ENCODE measurements at regions not wholly inside any gene's neighbourhood (a gene's known extent, or its start where the extent isn't known, plus 50 kb on each side); places are given as distances from the start of the nearest gene placed in this dataset.
"Not testable (repeated sequence)": the region's sequence is repeated elsewhere in the genome, so short reads cannot be mapped to it uniquely, and the experiment has no call there.

- no peak for DNase-seq
These were observed 111.2 kb downstream of the THBS2 start for GRCh38 chr6:169142538-169142844.

GRCh38 chr6:169141671-169142537 lies 111.7 kb downstream of the THBS2 start:
- DNase-seq = no peak

- no peak for DNase-seq
These were observed 112.6 kb downstream of the THBS2 start for GRCh38 chr6:169140986-169141495.

DNA sequence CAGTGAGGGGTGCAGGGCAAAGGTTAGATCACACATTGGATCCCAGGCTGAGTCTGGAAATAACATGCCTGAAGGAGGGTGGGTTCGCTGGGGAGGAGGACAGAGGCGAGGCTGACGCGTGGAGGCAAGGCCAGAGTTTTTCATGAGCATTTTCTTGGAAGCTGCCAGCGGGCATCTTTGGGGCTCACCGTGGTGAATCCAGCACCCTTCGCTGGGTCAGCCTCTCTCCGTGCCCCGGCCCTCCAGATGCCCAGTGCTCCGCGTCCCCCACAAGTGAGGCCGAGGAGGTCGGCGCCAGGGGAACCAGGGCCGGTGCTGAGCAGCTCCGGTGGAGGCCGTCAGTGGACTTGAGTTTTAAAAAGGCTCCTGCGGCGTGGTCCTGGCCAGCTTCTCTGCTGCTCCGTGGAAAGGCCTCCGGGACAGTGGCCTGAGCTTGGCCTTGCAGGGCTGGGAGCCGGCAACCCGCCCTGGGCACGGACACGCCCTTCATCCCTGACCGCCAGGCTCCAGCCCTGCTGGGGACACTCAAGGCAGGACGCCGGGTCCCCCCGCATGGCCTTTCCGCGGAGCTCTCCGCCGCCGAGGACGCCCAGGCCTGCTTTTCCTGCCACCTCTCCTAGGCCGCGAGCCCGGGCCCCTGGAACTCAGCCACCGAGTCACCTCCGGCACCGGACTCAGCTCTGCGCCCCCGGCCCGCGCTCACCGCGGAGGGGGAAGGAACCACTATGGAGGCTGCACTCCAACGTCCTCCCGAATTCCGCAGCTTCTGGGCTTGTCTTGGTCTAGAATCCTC lies 114.3 kb downstream of the THBS2 start:
- no peak for DNase-seq

DNA sequence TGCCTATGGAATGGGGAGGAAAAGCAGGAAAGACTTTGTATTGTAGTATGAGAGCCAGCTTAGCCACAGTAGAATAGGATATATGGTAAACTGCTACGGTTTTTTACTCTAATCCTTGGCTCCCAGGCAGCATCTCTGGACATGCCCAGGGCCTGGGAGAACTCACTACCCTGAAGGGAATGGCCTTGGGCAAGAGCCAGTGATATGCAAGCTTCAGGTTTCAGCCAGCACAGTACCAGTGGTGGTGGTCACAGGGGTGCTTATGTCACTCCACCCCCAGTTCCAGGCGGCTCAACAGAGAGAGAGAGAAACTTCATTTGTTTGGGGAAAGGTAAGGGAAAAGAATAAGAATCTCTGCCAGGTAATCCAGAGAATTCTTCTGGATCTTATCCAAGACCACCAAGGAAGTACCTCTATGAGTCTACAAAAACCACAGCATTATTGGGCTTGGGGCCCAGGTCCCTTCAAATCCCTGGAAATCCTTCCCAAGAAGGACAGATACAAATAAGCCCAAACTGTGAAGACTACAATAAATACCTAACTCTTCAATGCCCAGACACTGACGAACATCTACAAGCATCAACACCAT lies 121.2 kb downstream of the THBS2 start:
- no peak for DNase-seq

DNA sequence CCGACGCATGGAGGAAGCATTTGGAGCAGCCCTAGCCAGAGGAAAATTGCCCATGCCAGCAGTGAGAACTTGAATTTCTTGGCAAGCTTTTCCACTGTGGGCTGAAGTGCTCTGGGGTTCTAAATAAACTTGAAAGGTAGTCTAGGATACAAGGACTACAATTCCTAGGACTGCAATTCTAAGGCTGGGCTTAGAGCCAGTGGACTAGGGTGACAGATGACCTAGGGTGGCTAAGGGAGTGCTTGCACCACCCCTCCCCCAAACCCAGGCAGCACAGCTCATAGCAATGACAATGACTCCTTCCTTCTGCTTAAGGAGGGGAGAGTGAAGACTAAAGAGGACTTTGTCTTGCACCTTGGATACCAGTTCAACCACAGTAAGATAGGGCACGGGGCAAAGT lies 122.3 kb downstream of the THBS2 start:
- DNase-seq = no peak

DNA sequence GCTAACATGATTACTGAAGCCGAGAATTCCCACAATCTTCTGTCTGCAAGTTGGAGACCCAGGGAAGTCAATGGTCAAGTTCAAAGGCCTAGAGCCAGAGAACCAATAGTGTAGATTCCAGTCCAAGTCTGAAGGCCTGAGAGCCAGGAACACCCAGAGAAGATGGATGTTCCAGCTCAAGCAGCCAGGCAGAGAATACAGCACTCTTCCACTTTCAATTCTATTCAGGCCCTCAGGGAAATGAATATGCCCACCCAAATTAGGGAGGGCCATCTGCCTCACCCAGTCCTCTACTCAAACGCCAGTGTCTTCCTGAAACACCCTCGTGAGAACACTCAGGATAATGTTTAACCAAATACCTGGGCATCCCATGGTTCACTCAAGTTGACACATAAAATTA lies 123.5 kb downstream of the THBS2 start:
- no peak for DNase-seq

DNA sequence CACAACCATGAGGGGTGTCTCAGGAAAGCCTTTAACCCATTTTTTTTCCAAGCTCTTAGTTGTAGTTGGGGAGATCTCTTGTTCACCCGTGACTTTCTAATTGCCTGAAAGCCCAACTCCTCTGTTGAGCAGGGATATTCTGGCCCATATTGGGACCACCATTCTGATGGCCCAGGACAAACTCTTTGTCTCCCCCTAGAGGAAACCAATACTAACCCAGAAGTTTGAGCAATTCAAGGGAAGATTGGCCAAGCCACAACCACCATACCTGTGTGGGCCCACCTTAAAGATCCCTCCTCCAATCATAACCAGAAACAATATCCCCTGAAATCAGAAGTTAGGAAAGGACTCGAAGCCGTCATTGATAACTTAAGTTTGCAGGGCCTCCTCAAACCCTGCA lies 132.6 kb downstream of the THBS2 start:
- no peak for DNase-seq

GRCh38 chr6:169119669-169120068 lies 134.0 kb downstream of the THBS2 start:
- no peak for DNase-seq

- no peak for DNase-seq
These were observed 135.3 kb downstream of the THBS2 start for GRCh38 chr6:169118346-169118830.

DNA sequence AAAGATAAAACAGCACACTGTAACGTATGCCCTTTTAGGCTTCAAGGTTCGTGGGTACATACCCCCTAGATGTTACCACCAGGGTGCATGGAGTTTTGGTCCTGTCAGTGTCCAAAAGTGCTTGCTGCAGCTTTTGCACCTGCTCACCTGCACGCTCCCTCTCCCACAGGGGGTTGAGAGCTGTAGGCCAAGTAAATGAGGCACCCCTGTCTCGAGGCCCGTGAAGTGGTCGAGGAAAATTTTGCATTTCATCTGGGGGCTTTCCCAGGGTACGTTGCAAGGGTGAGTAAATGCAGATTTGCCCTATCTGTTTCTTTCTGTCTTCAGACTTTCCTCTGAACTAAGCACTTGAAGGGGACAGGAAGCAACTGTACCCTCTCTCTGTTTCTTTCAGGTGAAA lies 136.0 kb downstream of the THBS2 start:
- no peak for DNase-seq

GRCh38 chr6:169115632-169116031 lies 138.0 kb downstream of the THBS2 start:
- no peak for DNase-seq

DNA sequence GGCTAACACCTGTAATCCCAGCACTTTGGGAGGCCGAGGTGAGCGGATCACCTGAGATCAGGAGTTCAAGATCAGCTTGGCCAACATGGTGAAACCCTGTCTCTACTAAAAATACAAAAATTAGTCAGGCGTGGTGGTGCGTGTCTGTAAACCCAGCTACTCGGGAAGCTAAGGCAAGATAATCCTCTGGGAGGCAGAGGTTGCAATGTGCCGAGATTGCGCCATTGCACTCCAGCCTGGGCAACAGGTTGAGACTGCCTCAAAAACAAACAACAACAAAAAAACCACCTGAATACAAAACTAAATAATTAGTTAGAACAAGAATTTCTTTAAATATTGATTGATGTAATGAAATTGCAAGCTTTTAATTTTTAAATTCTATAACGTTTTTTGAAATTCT lies 139.0 kb downstream of the THBS2 start:
- DNase-seq = not testable (repeated sequence)

DNA sequence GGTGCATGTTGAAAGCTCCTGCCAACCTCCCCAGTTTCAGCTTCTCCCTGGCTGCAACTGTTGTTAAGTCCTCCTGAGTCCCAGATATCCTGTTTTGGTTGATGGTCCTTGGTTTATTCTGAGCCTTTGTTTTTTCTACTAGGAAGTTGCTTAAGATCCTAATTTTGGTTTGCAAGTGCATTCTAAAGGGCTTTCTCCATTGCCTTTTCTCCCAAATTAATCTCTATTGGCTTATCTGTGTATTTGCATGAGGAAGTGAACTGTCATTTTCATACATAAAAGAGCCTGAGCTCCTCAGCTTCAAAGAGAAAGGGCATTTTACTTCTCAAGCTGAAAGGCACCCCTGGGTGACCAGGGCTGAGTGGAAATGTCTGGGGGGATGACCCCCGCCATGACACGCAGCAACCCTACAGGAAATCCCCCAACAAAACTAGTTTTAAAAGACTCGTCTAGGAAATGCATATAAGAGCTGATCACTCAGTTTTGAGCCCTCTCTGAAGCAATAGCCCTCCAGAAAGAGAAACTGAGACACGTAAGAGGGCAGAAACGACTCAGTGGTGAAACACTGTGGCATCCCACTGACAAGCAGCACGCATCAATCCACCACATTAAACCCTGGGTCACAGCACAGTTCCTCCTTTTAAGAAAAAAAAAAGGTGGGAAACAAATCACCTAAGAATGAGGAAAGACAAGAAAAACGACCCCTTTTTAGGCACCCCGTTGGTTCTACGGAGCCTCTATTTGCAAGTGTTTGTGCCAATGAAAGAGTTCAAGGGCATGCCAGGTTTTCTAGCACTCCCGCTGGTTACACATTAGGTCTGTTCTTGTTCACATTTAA lies 140.9 kb downstream of the THBS2 start:
- DNase-seq = no peak

GRCh38 chr6:169111203-169111602 lies 142.4 kb downstream of the THBS2 start:
- no peak for DNase-seq

DNA sequence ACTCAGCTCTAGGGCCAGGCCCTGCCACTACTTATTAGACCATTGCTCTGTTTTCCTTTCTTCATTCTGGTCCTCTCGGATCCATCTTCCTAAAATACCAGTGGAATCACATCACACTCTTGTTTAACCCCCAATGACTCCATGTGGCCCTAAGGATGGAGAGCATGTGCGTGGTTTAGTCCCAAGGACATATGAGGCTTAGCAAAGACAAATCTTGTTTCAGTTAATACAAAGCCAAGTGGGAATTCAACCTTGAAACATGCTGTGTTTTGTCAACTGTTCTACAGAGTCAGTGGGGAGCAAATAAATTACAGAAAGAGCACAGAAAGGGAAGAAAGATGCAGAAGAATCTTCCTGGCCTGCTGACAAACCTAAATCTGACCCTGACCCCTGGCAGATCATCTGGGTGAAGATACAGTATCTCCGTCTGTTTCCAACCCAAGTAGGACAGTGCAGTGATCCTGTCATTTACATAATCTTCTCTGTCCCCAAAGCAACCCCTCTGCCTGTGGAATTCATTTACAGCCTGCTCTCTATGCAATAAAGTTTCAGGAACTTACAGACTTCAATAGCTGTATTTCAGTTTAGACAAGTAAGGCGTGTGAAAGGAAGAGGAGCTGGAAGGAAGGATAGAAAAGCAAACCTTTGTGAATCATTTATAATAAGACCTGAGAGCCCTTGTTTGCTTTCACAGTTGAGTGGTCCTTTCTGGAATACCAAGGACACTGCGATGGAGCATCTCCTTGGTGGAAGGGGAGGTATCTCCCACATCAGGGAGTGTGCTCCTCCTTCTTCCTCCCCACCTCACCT lies 144.0 kb downstream of the THBS2 start:
- DNase-seq = no peak

DNA sequence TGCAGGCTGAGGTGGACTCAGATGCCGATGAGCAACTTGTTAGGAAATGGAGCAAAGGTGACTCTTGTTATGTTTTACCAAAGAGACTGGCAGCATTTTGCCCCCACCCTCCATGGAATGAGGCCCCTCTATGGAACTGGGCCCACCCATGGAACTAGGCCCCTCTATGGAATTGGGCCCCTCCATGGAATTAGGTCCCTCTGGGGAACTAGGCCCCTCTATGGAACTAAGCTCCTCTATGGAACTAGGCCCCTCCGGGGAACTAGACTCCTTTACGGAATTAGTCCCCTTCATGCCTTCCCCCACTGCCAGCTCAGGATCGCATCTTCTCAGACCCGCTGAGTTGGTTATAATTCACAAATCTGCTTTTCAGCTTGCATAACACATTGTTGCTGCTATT lies 144.9 kb downstream of the THBS2 start:
- DNase-seq = no peak

DNA sequence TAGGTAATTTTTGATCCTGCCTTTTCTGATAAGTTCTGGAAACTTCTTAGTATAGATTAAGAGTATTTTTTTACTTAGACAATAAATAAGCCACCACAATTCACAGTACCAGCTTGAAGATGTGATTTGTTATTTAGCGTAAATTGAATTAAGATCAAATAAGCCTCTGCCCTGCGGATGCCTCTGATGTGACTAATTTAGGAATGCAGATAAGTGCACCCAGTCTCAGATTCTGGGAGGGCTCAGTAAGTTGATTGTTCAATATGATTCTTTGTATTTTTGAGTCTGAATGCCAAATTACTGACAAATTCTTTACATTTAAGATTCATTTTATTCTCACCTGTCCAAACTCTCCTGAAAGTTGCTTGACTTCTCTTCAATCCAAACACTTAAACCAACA lies 147.5 kb downstream of the THBS2 start:
- DNase-seq = no peak

DNA sequence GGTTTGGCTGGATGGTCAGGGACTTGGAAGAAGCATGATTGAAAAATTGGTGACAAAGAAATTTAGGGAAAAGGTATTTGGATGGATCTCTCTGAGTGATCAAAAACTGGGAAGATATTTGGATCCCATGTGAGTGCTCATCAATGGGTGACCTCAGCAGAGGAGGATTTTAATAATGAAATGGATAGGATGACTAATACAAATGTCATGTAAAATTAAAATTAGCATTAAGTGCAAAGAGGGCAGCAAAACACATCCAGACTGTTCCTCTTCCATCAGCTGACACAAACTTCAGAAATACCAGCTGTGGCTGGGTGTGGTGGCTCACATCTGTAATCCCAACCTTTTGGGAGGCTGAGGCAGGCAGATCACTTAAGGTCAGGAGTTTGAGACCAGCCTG lies 151.7 kb downstream of the THBS2 start:
- no peak for DNase-seq

DNA sequence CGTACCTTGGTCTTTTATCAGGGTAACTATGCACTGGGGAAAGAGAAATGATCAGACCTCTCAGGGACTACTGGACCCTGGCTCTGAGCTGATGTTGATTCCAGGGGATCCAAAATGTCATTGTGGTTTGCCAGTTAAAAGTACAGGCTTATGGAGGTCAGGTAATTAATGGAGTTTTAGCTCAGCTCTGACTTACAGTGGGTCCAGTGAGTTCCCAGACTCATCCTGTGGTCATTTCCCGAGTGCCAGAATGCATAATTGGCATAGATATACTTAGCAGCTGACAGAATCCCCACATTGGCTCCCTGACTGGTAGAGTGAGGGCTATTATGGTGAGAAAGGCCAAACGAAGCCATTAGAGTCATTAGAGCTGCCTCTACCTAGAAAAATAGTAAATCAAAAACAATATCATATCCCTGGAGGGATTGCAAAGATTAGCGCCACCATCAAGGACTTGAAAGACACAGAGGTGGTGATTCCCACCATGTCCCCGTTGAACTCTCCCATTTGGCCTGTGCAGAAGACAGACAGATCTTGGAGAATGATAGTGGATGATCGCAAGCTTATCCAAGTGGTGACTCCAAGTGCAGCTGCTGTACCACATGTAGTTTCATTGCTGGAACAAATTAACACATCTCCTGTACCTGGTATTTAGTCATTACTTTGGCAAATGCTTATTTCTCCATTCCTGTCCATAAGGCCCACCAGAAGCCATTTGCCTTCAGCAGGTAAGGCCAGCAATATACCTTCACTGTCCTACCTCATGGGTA lies 152.4 kb downstream of the THBS2 start:
- DNase-seq = no peak

Data from NCI-H524 (cell line).